Kidney (tissue), 13 donors: ENCODE measurements at regions not wholly inside any gene's neighbourhood (a gene's known extent, or its start where the extent isn't known, plus 50 kb on each side); places are given as distances from the start of the nearest gene placed in this dataset.

ENCODE experiments used
- DNase-seq, 5 donors: peaks; one replicate each; pipeline ENCODE4 v3.0.0-alpha.2; 2013 to 2020
- FAIRE-seq: peaks from 2 replicates; lab custom pipeline; 2012; peaks lifted over from hg19 to GRCh38; lab: Jason Lieb, UNC
- H3K27ac ChIP-seq, 2 donors: one replicate each; pipeline ENCODE4 v1.7.0; 2013; ENCODE audit warnings: low read depth in 2 of 2, low read length in 2 of 2, inconsistent platforms in 1 of 2
- H3K27me3 ChIP-seq: one replicate; pipeline ENCODE4 v1.7.1; 2013; ENCODE audit warnings: low read length, inconsistent platforms; ENCODE audit not compliant: control insufficient read depth, insufficient read depth
- H3K36me3 ChIP-seq, 3 donors: one replicate each; pipeline versions ENCODE4 v1.7.0 to v1.7.1; 2013; ENCODE audit warnings: low read length in 3 of 3, control low read depth in 1 of 3, inconsistent platforms in 1 of 3; ENCODE audit not compliant: insufficient read depth in 3 of 3, control insufficient read depth in 2 of 3
- H3K4me1 ChIP-seq, 3 donors: one replicate each; pipeline versions ENCODE4 v1.7.0 to v1.7.1; 2013; ENCODE audit warnings: low read length in 3 of 3, inconsistent platforms in 1 of 3, low read depth in 1 of 3; ENCODE audit not compliant: control insufficient read depth in 2 of 3, insufficient read depth in 2 of 3
- H3K4me3 ChIP-seq, 3 donors: one replicate each; pipeline versions ENCODE4 v1.7.0 to v1.8.1; 2013; ENCODE audit warnings: low read length in 3 of 3, control low read depth in 1 of 3, inconsistent platforms in 1 of 3
- H3K9ac ChIP-seq, 3 donors: one replicate each; pipeline versions ENCODE4 v1.7.0 to v1.7.1; 2013; ENCODE audit warnings: low read length in 3 of 3, control low read depth in 1 of 3, inconsistent platforms in 1 of 3
- H3K9me3 ChIP-seq, 3 donors: one replicate each; pipeline versions ENCODE4 v1.7.0 to v1.7.1; 2013; ENCODE audit warnings: low read length in 3 of 3, control low read depth in 1 of 3, inconsistent platforms in 1 of 3; ENCODE audit not compliant: control insufficient read depth in 2 of 3, insufficient read depth in 1 of 3
- intact Hi-C: fragments of 100-400 bp; cut with DNase I; formaldehyde crosslinking; loops from one replicate; pipeline ENCODE4 v1.11.1; 2022
- TF ChIP-seq, protein P1 (sequence below): IDR thresholded peaks from 3 replicates; pipeline ENCODE4 v1.5.1; 2012; ENCODE audit warnings: mild to moderate bottlenecking, moderate library complexity, borderline replicate concordance; ENCODE audit not compliant: insufficient read depth; ENCODE audit errors: extremely low read depth
- donor health status: control.
- donor health status: control.
- donor health status: control.
- donor health status: control.
- donor health status: control.
- donor health status: DM: yes; HTN: yes; CAD: no.
- donor health status: Normal renal cell carcinoma (clear cell type).

GRCh38 chr15:27665002-27665401 is 434.1 kb downstream of the OCA2 start:
- intact Hi-C loops: no loop called here
- Histone ChIP-seq H3K4me3 (no peak overlapping the region), H3K27ac (no peak overlapping the region), H3K27me3 (no peaks in the 10 kb centered on the region), H3K9ac (no peak overlapping the region), H3K4me1 (no peaks in the 10 kb centered on the region), H3K36me3 (no peaks in the 10 kb centered on the region), H3K9me3 (no peaks in the 10 kb centered on the region)
- no peak for DNase-seq
- TF ChIP-seq, protein P1, sequence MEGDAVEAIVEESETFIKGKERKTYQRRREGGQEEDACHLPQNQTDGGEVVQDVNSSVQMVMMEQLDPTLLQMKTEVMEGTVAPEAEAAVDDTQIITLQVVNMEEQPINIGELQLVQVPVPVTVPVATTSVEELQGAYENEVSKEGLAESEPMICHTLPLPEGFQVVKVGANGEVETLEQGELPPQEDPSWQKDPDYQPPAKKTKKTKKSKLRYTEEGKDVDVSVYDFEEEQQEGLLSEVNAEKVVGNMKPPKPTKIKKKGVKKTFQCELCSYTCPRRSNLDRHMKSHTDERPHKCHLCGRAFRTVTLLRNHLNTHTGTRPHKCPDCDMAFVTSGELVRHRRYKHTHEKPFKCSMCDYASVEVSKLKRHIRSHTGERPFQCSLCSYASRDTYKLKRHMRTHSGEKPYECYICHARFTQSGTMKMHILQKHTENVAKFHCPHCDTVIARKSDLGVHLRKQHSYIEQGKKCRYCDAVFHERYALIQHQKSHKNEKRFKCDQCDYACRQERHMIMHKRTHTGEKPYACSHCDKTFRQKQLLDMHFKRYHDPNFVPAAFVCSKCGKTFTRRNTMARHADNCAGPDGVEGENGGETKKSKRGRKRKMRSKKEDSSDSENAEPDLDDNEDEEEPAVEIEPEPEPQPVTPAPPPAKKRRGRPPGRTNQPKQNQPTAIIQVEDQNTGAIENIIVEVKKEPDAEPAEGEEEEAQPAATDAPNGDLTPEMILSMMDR: no peak
- FAIRE-seq: no peak

DNA sequence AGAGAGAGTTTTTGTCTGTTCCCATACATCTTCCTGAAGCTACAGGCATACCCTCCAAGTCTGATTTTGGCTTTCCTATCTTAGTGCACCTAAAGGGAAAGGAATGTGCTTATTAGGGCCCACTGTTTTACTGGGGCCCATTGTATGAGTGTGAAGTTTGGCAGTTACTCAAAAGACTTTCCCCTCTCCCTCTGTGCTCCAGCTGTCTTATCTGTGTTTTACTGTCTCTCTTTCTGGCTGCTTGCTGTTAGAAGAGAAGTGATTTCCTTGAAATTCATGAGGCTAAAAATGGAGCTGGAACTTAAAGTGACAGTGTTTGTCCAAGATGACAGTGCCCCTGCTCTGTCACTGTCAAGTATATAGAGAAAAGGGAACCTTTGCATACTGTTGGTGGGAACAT is 436.2 kb downstream of the OCA2 start:
- no peak overlapping the region for H3K4me3 ChIP-seq
- H3K4me1 ChIP-seq: no peaks in the 10 kb centered on the region
- FAIRE-seq (no peak), DNase-seq (no peak)
- H3K9me3 ChIP-seq: no peaks in the 10 kb centered on the region
- no peaks in the 10 kb centered on the region for H3K36me3 ChIP-seq
- no peak overlapping the region for H3K9ac ChIP-seq
- H3K27ac ChIP-seq: no peak overlapping the region
- TF ChIP-seq, protein P1: no peak
- H3K27me3 ChIP-seq: no peaks in the 10 kb centered on the region
- intact Hi-C loops: no loop called here

GRCh38 chr15:27660676-27661075 is 438.4 kb downstream of the OCA2 start:
- H3K27me3 ChIP-seq: no peaks in the 10 kb centered on the region
- TF ChIP-seq, protein P1: no peak
- H3K9ac ChIP-seq: no peak overlapping the region
- H3K9me3 ChIP-seq: no peaks in the 10 kb centered on the region
- intact Hi-C loops: no loop called here
- no peak overlapping the region for H3K4me3 ChIP-seq
- H3K4me1 ChIP-seq: no peaks in the 10 kb centered on the region
- no peak for DNase-seq
- no peaks in the 10 kb centered on the region for H3K36me3 ChIP-seq
- FAIRE-seq: no peak
- no peak overlapping the region for H3K27ac ChIP-seq

DNA sequence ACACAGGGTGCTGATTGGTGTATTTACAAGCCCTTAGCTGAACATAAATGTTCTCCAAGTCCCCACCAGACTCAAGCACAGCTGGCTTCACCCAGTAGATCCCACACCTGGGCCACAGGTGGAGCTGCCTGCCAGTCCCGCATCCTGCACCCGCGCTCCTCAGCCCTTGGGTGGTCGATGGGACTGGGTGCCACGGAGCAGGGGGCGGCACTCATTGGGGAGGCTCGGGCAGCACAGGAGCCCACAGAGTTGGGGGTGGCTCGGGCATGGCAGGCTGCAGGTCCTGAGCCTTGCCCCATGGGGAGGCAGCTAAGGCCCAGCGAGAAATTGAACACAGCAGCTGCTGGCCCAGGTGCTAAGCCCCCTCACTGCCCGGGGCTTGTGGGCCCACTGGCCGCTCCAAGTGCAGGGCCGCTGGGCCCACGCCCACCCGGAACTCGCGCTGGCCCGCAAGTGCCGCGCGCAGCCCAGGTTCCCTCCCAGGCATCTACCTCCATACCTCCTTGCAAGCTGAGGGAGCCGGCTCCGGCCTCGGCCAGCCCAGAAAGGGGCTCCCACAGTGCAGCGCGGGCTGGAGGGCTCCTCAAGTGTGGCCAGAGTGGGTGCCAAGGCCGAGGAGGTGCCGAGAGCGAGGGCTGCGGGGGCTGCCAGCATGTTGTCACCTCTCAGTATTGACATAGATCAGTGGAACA is 442.7 kb downstream of the OCA2 start:
- H3K4me1 ChIP-seq: no peaks in the 10 kb centered on the region
- FAIRE-seq (no peak), DNase-seq (no peak)
- TF ChIP-seq, protein P1: no peak
- H3K27ac ChIP-seq: no peak overlapping the region
- no peak overlapping the region for H3K4me3 ChIP-seq
- no peak overlapping the region for H3K9ac ChIP-seq
- H3K9me3 ChIP-seq: peaks cover 0 to 3% (median 0%) of the 10 kb centered on the region in 3 donors
- intact Hi-C loops: no loop called here
- H3K27me3 ChIP-seq: no peaks in the 10 kb centered on the region
- no peaks in the 10 kb centered on the region for H3K36me3 ChIP-seq
